ENCODE measurements at regions not wholly inside any gene's neighbourhood (a gene's known extent, or its start where the extent isn't known, plus 50 kb on each side); places are given as distances from the start of the nearest gene placed in this dataset.
A peak's percentile ranks its signal among the peaks of the same experiment; 100 is the strongest.

- H3K4me3 ChIP-seq (ENCODE audit: low read depth, low read length): no peak overlapping the region
- TF ChIP-seq CTCF (IDR thresholded peaks at IDR 0.05; ENCODE audit: low read depth, low read length, missing control alignments): no peak
- no peak for DNase-seq (ENCODE audit: low read depth)
These were observed 60.3 kb downstream of the ARHGAP35 start for GRCh38 chr19:46921071-46921470.

- DNase-seq (ENCODE audit: low read depth): no peak
- TF ChIP-seq CTCF (IDR thresholded peaks at IDR 0.05; ENCODE audit: low read depth, low read length, missing control alignments): no peak
- no peak overlapping the region for H3K4me3 ChIP-seq (ENCODE audit: low read depth, low read length)
These were observed 61.7 kb downstream of the ARHGAP35 start for GRCh38 chr19:46922465-46922864.

DNA sequence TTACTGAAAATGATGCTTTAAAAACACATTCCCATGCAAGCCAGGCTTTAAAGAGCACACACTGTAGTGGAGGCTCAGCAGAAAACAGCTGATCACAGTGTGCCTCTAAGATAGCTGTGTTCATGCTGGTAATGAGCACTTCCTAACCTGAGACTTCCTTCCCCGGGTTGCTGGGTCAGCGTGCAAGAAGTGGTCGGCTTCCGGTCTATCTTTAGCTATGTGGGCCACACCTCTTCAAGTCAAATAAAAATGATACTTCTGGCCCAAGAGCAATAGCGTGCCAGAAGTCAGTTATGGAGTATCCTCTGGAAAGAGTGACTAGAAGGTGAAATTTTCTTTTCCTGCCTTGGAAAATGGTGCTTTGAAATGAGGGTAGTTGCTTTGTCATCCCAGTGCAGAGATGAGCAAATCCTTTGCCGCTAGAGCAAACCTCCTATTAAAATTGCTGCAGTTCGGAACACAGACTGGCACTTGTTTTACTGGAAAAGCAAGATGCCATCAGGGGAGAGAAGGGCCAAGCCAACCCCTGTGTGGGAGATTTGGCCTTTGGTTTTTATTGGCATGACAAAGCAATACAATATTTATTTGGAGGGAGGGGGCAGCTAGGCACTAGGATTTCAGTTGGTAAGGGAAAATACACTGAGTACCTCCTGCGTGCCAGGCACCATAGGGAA, 64.2 kb downstream of the ARHGAP35 start:
- no peak for TF ChIP-seq CTCF (IDR thresholded peaks at IDR 0.05; ENCODE audit: low read depth, low read length, missing control alignments)
- H3K4me3 ChIP-seq (ENCODE audit: low read depth, low read length): no peak overlapping the region
- peak; percentile 22 for DNase-seq (ENCODE audit: low read depth)

DNA sequence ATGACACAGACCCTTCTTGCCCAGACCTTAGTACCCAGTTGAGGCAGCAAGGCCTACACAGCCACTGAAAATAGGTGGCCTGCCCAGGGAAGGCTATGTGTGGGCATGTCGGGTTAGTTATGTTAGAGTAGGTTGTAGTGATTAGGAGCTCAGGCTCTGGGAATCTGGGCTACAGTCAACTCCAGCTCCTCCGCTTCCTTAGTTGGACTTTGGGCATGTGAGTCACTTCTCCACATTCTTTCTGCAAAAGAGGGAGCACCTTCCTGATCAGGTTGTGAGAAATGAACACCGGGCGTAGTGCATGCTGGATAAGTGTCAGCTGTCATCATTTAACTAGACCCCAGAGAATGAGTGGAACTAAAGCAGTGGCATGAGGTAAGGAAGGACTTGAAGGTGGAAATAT, 64.8 kb downstream of the ARHGAP35 start:
- no peak overlapping the region for H3K4me3 ChIP-seq (ENCODE audit: low read depth, low read length)
- TF ChIP-seq CTCF (IDR thresholded peaks at IDR 0.05; ENCODE audit: low read depth, low read length, missing control alignments): no peak
- no peak for DNase-seq (ENCODE audit: low read depth)

GRCh38 chr19:46926170-46927071, 65.6 kb downstream of the ARHGAP35 start:
- no peak for DNase-seq (ENCODE audit: low read depth)
- no peak overlapping the region for H3K4me3 ChIP-seq (ENCODE audit: low read depth, low read length)
- TF ChIP-seq CTCF (IDR thresholded peaks at IDR 0.05; ENCODE audit: low read depth, low read length, missing control alignments): no peak

DNA sequence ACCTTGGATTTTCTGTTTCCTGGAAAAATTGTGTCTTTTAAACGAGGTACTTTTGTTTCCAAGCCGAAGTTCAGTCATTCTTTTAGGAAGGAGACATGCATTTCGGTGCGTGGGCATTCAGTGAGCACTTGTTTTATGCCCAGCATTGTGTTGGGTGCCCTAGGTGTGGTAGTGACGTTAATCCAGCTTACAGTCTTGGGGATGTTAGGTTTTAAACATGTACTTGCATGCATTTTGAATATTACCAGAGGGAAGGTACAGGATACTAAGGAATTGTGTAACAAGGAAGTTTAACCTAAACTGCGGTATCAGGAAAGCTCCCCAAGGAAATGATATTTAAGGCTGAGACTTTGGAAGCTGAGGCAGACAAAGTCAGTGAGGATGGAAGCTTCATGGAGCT, 66.3 kb downstream of the ARHGAP35 start:
- no peak for DNase-seq (ENCODE audit: low read depth)
- no peak for TF ChIP-seq CTCF (IDR thresholded peaks at IDR 0.05; ENCODE audit: low read depth, low read length, missing control alignments)
- H3K4me3 ChIP-seq (ENCODE audit: low read depth, low read length): no peak overlapping the region

Data from GM12864 (cell line).